ENCODE measurements at regions not wholly inside any gene's neighbourhood (a gene's known extent, or its start where the extent isn't known, plus 50 kb on each side); places are given as distances from the start of the nearest gene placed in this dataset.

GRCh38 chr12:19799895-19800602, 360.8 kb downstream of the AEBP2 start:
- H3K14ac ChIP-seq (ENCODE audit: low read length), result no peak overlapping the region
- H3K18ac ChIP-seq (ENCODE audit: low read length), result no peak overlapping the region
- no peaks in the 10 kb centered on the region for H3K4me1 ChIP-seq (ENCODE audit: control insufficient read depth in 2 of 2, insufficient read depth in 1 of 2, low read depth in 1 of 2, low read length in 2 of 2)
- no peaks in the 10 kb centered on the region for H3K36me3 ChIP-seq (replicated peaks in 1 of 2; ENCODE audit: control insufficient read depth in 2 of 2, insufficient read depth in 2 of 2, low read length in 2 of 2)
- H2AK5ac ChIP-seq (ENCODE audit: low read depth, low read length), result no peak overlapping the region
- no peak overlapping the region for H2AFZ ChIP-seq (ENCODE audit: low read length)
- H3K9me3 ChIP-seq (replicated peaks in 1 of 2; ENCODE audit: control insufficient read depth in 2 of 2, insufficient read depth in 1 of 2, low read depth in 1 of 2, low read length in 2 of 2), result peaks cover 0 to 2% of the 10 kb centered on the region in 2 donors
- no peak overlapping the region for H3K4ac ChIP-seq (ENCODE audit: low read length)
- H2BK5ac ChIP-seq (ENCODE audit: low read length), result no peak overlapping the region
- no peak overlapping the region for H3K23ac ChIP-seq (ENCODE audit: low read depth, low read length, poor library complexity)
- no peak overlapping the region for H3K4me2 ChIP-seq (ENCODE audit: insufficient read depth, low read length, poor library complexity, severe bottlenecking)
- no peak overlapping the region for H3K27ac ChIP-seq (replicated peaks; ENCODE audit: low read length)
- H4K8ac ChIP-seq (ENCODE audit: low read depth, low read length), result no peak overlapping the region
- H2BK12ac ChIP-seq (ENCODE audit: low read length), result no peak overlapping the region
- no peaks in the 10 kb centered on the region for H3K79me1 ChIP-seq (ENCODE audit: low read depth, low read length)
- H3K27me3 ChIP-seq (ENCODE audit: control insufficient read depth in 3 of 3, insufficient read depth in 3 of 3, low read depth in 1 of 3, low read length in 3 of 3), result no peaks in the 10 kb centered on the region
- no CpG with 5 or more reads among the region's 5 CpGs for whole genome bisulfite sequencing, 2 donors (ENCODE audit: extremely low coverage in 2 of 2, insufficient read length in 2 of 2, insufficient replicate concordance in 1 of 2)
- no peak overlapping the region for H4K91ac ChIP-seq (ENCODE audit: low read depth, low read length, poor library complexity)
- no peak overlapping the region for H3K4me3 ChIP-seq (ENCODE audit: low read length in 2 of 2)
- H2BK15ac ChIP-seq (ENCODE audit: low read length), result no peak overlapping the region
- no peak overlapping the region for H2BK120ac ChIP-seq (ENCODE audit: low read depth, low read length)
- no peak overlapping the region for H3K9ac ChIP-seq (ENCODE audit: low read depth, low read length, poor library complexity)
- DNase-seq (ENCODE audit: low spot score), result no peak

DNA sequence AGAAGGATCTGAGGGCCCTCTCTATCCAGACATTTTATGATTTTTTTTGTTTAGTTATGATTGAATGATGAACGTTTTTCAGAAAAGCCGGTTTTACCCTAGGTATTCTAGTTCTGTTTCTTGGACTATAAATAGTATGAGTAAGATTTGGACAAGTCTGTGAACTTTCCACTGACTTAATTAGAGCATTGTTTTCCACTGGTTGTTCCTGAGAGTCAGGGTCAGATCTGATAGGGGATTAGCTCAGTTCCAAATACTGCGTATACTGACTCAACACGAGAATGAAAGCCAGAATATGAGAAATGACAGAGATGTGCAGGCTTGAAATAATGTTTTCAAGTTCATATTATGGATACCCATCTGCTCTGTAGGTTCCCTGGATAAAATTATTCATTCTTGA, 361.6 kb downstream of the AEBP2 start:
- H3K14ac ChIP-seq (ENCODE audit: low read length), result no peak overlapping the region
- no peak overlapping the region for H3K23ac ChIP-seq (ENCODE audit: low read depth, low read length, poor library complexity)
- H3K9ac ChIP-seq (ENCODE audit: low read depth, low read length, poor library complexity), result no peak overlapping the region
- H4K8ac ChIP-seq (ENCODE audit: low read depth, low read length), result no peak overlapping the region
- H3K27me3 ChIP-seq (ENCODE audit: control insufficient read depth in 3 of 3, insufficient read depth in 3 of 3, low read depth in 1 of 3, low read length in 3 of 3), result no peaks in the 10 kb centered on the region
- no peaks in the 10 kb centered on the region for H3K4me1 ChIP-seq (ENCODE audit: control insufficient read depth in 2 of 2, insufficient read depth in 1 of 2, low read depth in 1 of 2, low read length in 2 of 2)
- H2BK5ac ChIP-seq (ENCODE audit: low read length), result no peak overlapping the region
- no peak overlapping the region for H2AK5ac ChIP-seq (ENCODE audit: low read depth, low read length)
- no peak overlapping the region for H2BK15ac ChIP-seq (ENCODE audit: low read length)
- H3K9me3 ChIP-seq (replicated peaks in 1 of 2; ENCODE audit: control insufficient read depth in 2 of 2, insufficient read depth in 1 of 2, low read depth in 1 of 2, low read length in 2 of 2), result no peaks in the 10 kb centered on the region
- H2AFZ ChIP-seq (ENCODE audit: low read length), result no peak overlapping the region
- no peak overlapping the region for H2BK120ac ChIP-seq (ENCODE audit: low read depth, low read length)
- H3K27ac ChIP-seq (replicated peaks; ENCODE audit: low read length), result no peak overlapping the region
- no peak overlapping the region for H3K18ac ChIP-seq (ENCODE audit: low read length)
- no peak overlapping the region for H2BK12ac ChIP-seq (ENCODE audit: low read length)
- WGBS, 2 donors (ENCODE audit: extremely low coverage in 2 of 2, insufficient read length in 2 of 2, insufficient replicate concordance in 1 of 2), result no CpG with 5 or more reads among the region's 4 CpGs
- H4K91ac ChIP-seq (ENCODE audit: low read depth, low read length, poor library complexity), result no peak overlapping the region
- no peaks in the 10 kb centered on the region for H3K36me3 ChIP-seq (replicated peaks in 1 of 2; ENCODE audit: control insufficient read depth in 2 of 2, insufficient read depth in 2 of 2, low read length in 2 of 2)
- H3K4ac ChIP-seq (ENCODE audit: low read length), result no peak overlapping the region
- H3K4me2 ChIP-seq (ENCODE audit: insufficient read depth, low read length, poor library complexity, severe bottlenecking), result no peak overlapping the region
- DNase-seq (ENCODE audit: low spot score), result no peak
- no peak overlapping the region for H3K4me3 ChIP-seq (ENCODE audit: low read length in 2 of 2)
- H3K79me1 ChIP-seq (ENCODE audit: low read depth, low read length), result no peaks in the 10 kb centered on the region

- H3K79me1 ChIP-seq (ENCODE audit: low read depth, low read length), result no peaks in the 10 kb centered on the region
- H3K36me3 ChIP-seq (replicated peaks in 1 of 2; ENCODE audit: control insufficient read depth in 2 of 2, insufficient read depth in 2 of 2, low read length in 2 of 2), result no peaks in the 10 kb centered on the region
- no peak overlapping the region for H2BK5ac ChIP-seq (ENCODE audit: low read length)
- H3K4ac ChIP-seq (ENCODE audit: low read length), result no peak overlapping the region
- H3K18ac ChIP-seq (ENCODE audit: low read length), result no peak overlapping the region
- no CpG with 5 or more reads among the region's 4 CpGs for WGBS, 2 donors (ENCODE audit: extremely low coverage in 2 of 2, insufficient read length in 2 of 2, insufficient replicate concordance in 1 of 2)
- no peak overlapping the region for H3K23ac ChIP-seq (ENCODE audit: low read depth, low read length, poor library complexity)
- no peak for DNase-seq (ENCODE audit: low spot score)
- no peak overlapping the region for H3K9ac ChIP-seq (ENCODE audit: low read depth, low read length, poor library complexity)
- H3K4me2 ChIP-seq (ENCODE audit: insufficient read depth, low read length, poor library complexity, severe bottlenecking), result no peak overlapping the region
- H2AFZ ChIP-seq (ENCODE audit: low read length), result no peak overlapping the region
- H3K4me1 ChIP-seq (ENCODE audit: control insufficient read depth in 2 of 2, insufficient read depth in 1 of 2, low read depth in 1 of 2, low read length in 2 of 2), result no peaks in the 10 kb centered on the region
- no peak overlapping the region for H2BK12ac ChIP-seq (ENCODE audit: low read length)
- no peaks in the 10 kb centered on the region for H3K27me3 ChIP-seq (ENCODE audit: control insufficient read depth in 3 of 3, insufficient read depth in 3 of 3, low read depth in 1 of 3, low read length in 3 of 3)
- H4K91ac ChIP-seq (ENCODE audit: low read depth, low read length, poor library complexity), result no peak overlapping the region
- no peak overlapping the region for H2BK15ac ChIP-seq (ENCODE audit: low read length)
- H3K27ac ChIP-seq (replicated peaks; ENCODE audit: low read length), result no peak overlapping the region
- peaks cover 0 to 1% of the 10 kb centered on the region in 2 donors for H3K9me3 ChIP-seq (replicated peaks in 1 of 2; ENCODE audit: control insufficient read depth in 2 of 2, insufficient read depth in 1 of 2, low read depth in 1 of 2, low read length in 2 of 2)
- H3K14ac ChIP-seq (ENCODE audit: low read length), result no peak overlapping the region
- H4K8ac ChIP-seq (ENCODE audit: low read depth, low read length), result no peak overlapping the region
- H2AK5ac ChIP-seq (ENCODE audit: low read depth, low read length), result no peak overlapping the region
- H3K4me3 ChIP-seq (ENCODE audit: low read length in 2 of 2), result no peak overlapping the region
- no peak overlapping the region for H2BK120ac ChIP-seq (ENCODE audit: low read depth, low read length)
Measured at GRCh38 chr12:19801941-19802340, 362.6 kb downstream of the AEBP2 start.

GRCh38 chr12:19802915-19803314, 363.6 kb downstream of the AEBP2 start:
- no peak overlapping the region for H3K9ac ChIP-seq (ENCODE audit: low read depth, low read length, poor library complexity)
- no peak overlapping the region for H2AFZ ChIP-seq (ENCODE audit: low read length)
- no peak overlapping the region for H4K8ac ChIP-seq (ENCODE audit: low read depth, low read length)
- DNase-seq (ENCODE audit: low spot score), result no peak
- H3K4me1 ChIP-seq (ENCODE audit: control insufficient read depth in 2 of 2, insufficient read depth in 1 of 2, low read depth in 1 of 2, low read length in 2 of 2), result no peaks in the 10 kb centered on the region
- H3K14ac ChIP-seq (ENCODE audit: low read length), result no peak overlapping the region
- H2BK120ac ChIP-seq (ENCODE audit: low read depth, low read length), result no peak overlapping the region
- no peak overlapping the region for H2BK5ac ChIP-seq (ENCODE audit: low read length)
- H4K91ac ChIP-seq (ENCODE audit: low read depth, low read length, poor library complexity), result no peak overlapping the region
- no peak overlapping the region for H2AK5ac ChIP-seq (ENCODE audit: low read depth, low read length)
- no peak overlapping the region for H3K23ac ChIP-seq (ENCODE audit: low read depth, low read length, poor library complexity)
- WGBS, 2 donors (ENCODE audit: extremely low coverage in 2 of 2, insufficient read length in 2 of 2, insufficient replicate concordance in 1 of 2), result no CpG with 5 or more reads among the region's 2 CpGs
- H3K4ac ChIP-seq (ENCODE audit: low read length), result no peak overlapping the region
- H3K27me3 ChIP-seq (ENCODE audit: control insufficient read depth in 3 of 3, insufficient read depth in 3 of 3, low read depth in 1 of 3, low read length in 3 of 3), result no peaks in the 10 kb centered on the region
- H2BK12ac ChIP-seq (ENCODE audit: low read length), result no peak overlapping the region
- H3K4me3 ChIP-seq (ENCODE audit: low read length in 2 of 2), result no peak overlapping the region
- H3K79me1 ChIP-seq (ENCODE audit: low read depth, low read length), result no peaks in the 10 kb centered on the region
- H3K27ac ChIP-seq (replicated peaks; ENCODE audit: low read length), result no peak overlapping the region
- H3K9me3 ChIP-seq (replicated peaks in 1 of 2; ENCODE audit: control insufficient read depth in 2 of 2, insufficient read depth in 1 of 2, low read depth in 1 of 2, low read length in 2 of 2), result peaks cover 0 to 1% of the 10 kb centered on the region in 2 donors
- no peak overlapping the region for H3K4me2 ChIP-seq (ENCODE audit: insufficient read depth, low read length, poor library complexity, severe bottlenecking)
- H2BK15ac ChIP-seq (ENCODE audit: low read length), result no peak overlapping the region
- no peaks in the 10 kb centered on the region for H3K36me3 ChIP-seq (replicated peaks in 1 of 2; ENCODE audit: control insufficient read depth in 2 of 2, insufficient read depth in 2 of 2, low read length in 2 of 2)
- H3K18ac ChIP-seq (ENCODE audit: low read length), result no peak overlapping the region
